HepG2 (cell line): ENCODE measurements at regions not wholly inside any gene's neighbourhood (a gene's known extent, or its start where the extent isn't known, plus 50 kb on each side); places are given as distances from the start of the nearest gene placed in this dataset.

Experiments
- ATAC-seq: fragments of 200-7000 bp; cut with Tn5 transposase; 3 replicates; pipeline ENCODE4 v1.9.1; 2020; ENCODE audit warnings: mild to moderate bottlenecking, moderate library complexity
- BruUV-seq: library from RNA; stranded (reverse); fragments of 400-500 nt; replicated peaks from 2 replicates; lab custom pipeline; 2021; lab: Mats Ljungman, UMichigan
- CTCF ChIA-PET: fragments of 300-600 bp; formaldehyde crosslinking; extraction: SDS; loops from one replicate; lab custom pipeline; 2021; ENCODE audit warnings: low total read pairs, inconsistent platforms, low intra/inter-chr PET ratio; lab: Yijun Ruan, JAX
- POLR2A ChIA-PET: fragments of 350-600 bp; sonication (Branson Sonifier 250); formaldehyde crosslinking; loops from one replicate; lab custom pipeline; 2020; ENCODE audit warnings: antibody characterized with exemption, inconsistent platforms; lab: Yijun Ruan, JAX
- DNase-seq: peaks from one replicate; pipeline ENCODE4 v3.0.0-alpha.2; 2015; ENCODE audit warnings: low spot score
- FAIRE-seq: peaks from 3 replicates; lab custom pipeline; 2011; peaks lifted over from hg19 to GRCh38; lab: Jason Lieb, UNC
- H2AFZ ChIP-seq: one replicate; pipeline ENCODE4 v1.6.1; 2011; ENCODE audit warnings: low read length, inconsistent platforms
- H3K27ac ChIP-seq: fragments of 300-600 bp; 3 replicates; pipeline ENCODE4 v1.8.0; 2011; ENCODE audit warnings: mixed run types, mild to moderate bottlenecking, mixed read lengths, low read length, inconsistent platforms; ENCODE audit not compliant: insufficient read depth; ENCODE audit errors: extremely low read length
- H3K27me3 ChIP-seq, 2 experiments: fragments of 200-600 bp in 1 of 2; 2 replicates in 1 of 2; 3 replicates in 1 of 2; pipeline versions ENCODE4 v1.6.0 to v1.8.0; 2011; ENCODE audit warnings: low read length in 2 of 2, mild to moderate bottlenecking in 2 of 2, moderate library complexity in 2 of 2, inconsistent platforms in 1 of 2; ENCODE audit not compliant: insufficient read depth in 2 of 2, control insufficient read depth in 1 of 2
- H3K36me3 ChIP-seq, 2 experiments: fragments of 200-600 bp in 1 of 2; replicated peaks in 1 of 2; 2 replicates in 1 of 2; 3 replicates in 1 of 2; pipeline versions ENCODE4 v1.5.1 to v1.8.0; 2011; ENCODE audit warnings: low read length in 2 of 2, inconsistent platforms in 1 of 2; ENCODE audit not compliant: insufficient read depth in 2 of 2, control insufficient read depth in 1 of 2
- H3K4me1 ChIP-seq: 2 replicates; pipeline ENCODE4 v1.5.1; 2012; ENCODE audit warnings: low read length, inconsistent platforms; ENCODE audit not compliant: insufficient read depth
- H3K4me2 ChIP-seq: 2 replicates; pipeline ENCODE4 v1.6.0; 2011; ENCODE audit warnings: low read depth, low read length, inconsistent platforms
- H3K4me3 ChIP-seq, 3 experiments: fragments of 200-600 bp in 1 of 3; sonication (generic), shearing (Covaris generic) in 1 of 3; replicated peaks in 1 of 3; 2 replicates each; pipeline ENCODE4 v1.5.1; 2011 to 2016; ENCODE audit warnings: low read length in 3 of 3, inconsistent platforms in 2 of 3, low read depth in 2 of 3, mild to moderate bottlenecking in 2 of 3, control low read depth in 1 of 3, mixed read lengths in 1 of 3; ENCODE audit not compliant: insufficient read depth in 1 of 3
- H3K79me2 ChIP-seq: one replicate; pipeline ENCODE4 v1.6.1; 2011; ENCODE audit warnings: low read length, inconsistent platforms; ENCODE audit not compliant: insufficient read depth
- H3K9ac ChIP-seq: 2 replicates; pipeline ENCODE4 v1.6.0; 2011; ENCODE audit warnings: mild to moderate bottlenecking, low read depth, low read length, inconsistent platforms; ENCODE audit not compliant: insufficient read depth
- H3K9me3 ChIP-seq: 2 replicates; pipeline ENCODE4 v1.5.1; 2012; ENCODE audit warnings: mild to moderate bottlenecking, low read length
- H4K20me1 ChIP-seq: 2 replicates; pipeline ENCODE4 v1.6.0; 2011; ENCODE audit warnings: inconsistent platforms, mild to moderate bottlenecking, low read length, moderate library complexity; ENCODE audit not compliant: insufficient read depth
- TSC22D2 ChIP-seq: sonication (generic); formaldehyde crosslinking; IDR thresholded peaks from 2 replicates; pipeline ENCODE4 v1.5.1; 2020; ENCODE audit warnings: missing genetic modification reagents, mild to moderate bottlenecking, borderline replicate concordance
- YEATS2 ChIP-seq: sonication (generic); formaldehyde crosslinking; IDR thresholded peaks from 2 replicates; pipeline ENCODE4 v1.4.0; 2020; ENCODE audit warnings: missing genetic modification reagents, borderline replicate concordance
- ZNF234 ChIP-seq: sonication (generic); formaldehyde crosslinking; conservative IDR thresholded peaks from 2 replicates; pipeline ENCODE4 v1.5.1; 2020; ENCODE audit warnings: mild to moderate bottlenecking, missing genetic modification reagents
- ZNF362 ChIP-seq: sonication (generic); formaldehyde crosslinking; IDR thresholded peaks from 2 replicates; pipeline ENCODE4 v1.4.0; 2020; ENCODE audit warnings: missing genetic modification reagents, mild to moderate bottlenecking, borderline replicate concordance
- ZNF614 ChIP-seq: IDR thresholded peaks from 2 replicates; pipeline ENCODE4 v1.6.1; 2018; ENCODE audit warnings: missing biosample characterization, missing genetic modification reagents, inconsistent platforms, borderline replicate concordance
- ZNF672 ChIP-seq: sonication (generic); formaldehyde crosslinking; IDR thresholded peaks from 2 replicates; pipeline ENCODE4 v1.8.1; 2022; ENCODE audit warnings: missing genetic modification reagents
- WGBS: methylation state at CpG from one replicate; pipeline ENCODE4 v1.1.6; 2017; ENCODE audit warnings: low lambda C conversion rate; 5-methylcytosine and 5-hydroxymethylcytosine counted together
- in situ Hi-C: cut with HindIII; loops from 2 replicates; pipeline ENCODE4 v1.10.0; 2017; ENCODE audit warnings: low pct_unique_long_range_greater_than_20kb; ENCODE audit not compliant: extremely low pct_ligation_motif_present
- intact Hi-C: fragments of 100-400 bp; cut with micrococcal nuclease; formaldehyde crosslinking; loops from one replicate; pipeline ENCODE4 v1.10.0; 2022; ENCODE audit not compliant: unreplicated experiment

DNA sequence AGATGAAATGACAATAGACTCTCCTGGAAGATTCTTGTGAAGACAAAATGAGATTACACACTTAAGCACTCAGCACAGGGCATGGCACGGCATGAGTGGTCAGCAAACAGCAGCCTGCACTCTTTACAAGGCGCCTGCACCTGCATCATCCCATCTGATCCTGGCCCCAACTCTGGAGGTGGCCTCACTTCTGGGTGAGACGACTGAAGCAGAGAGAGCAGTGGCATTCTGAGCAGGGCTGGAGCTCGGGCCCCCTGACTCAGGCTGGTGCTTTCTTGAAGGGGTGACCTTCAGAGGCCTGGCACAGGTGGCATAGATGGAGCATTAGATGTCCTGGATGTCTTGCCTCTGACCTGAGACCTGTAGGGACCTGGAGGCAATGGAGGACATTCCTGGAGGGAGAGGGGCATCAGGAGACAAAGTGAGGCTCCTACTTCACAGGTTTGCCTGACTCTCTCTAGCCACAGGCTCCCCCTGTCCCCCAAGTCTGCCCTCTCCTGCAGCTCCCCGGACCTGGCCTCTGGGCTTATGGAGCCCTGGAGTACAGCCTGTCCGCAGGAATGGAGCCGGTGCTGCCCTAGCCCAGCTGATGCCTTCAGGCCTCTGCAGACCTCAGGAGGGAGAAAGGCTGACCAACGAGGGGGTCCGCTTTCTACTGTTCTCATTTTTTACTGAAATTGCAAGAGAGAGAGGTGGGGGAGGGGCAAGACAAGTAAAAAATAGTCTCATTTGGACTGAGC is 65.5 kb upstream of the THY1 start:
- no peaks in the 10 kb centered on the region for H4K20me1 ChIP-seq
- no peaks in the 10 kb centered on the region for H3K79me2 ChIP-seq
- no peak overlapping the region for H3K9ac ChIP-seq
- ChIA-PET POLR2A (no interaction called here), CTCF (no interaction called here)
- no peak overlapping the region for H3K4me3 ChIP-seq
- ATAC-seq (no peak), DNase-seq (no peak), FAIRE-seq (no peak)
- no peak overlapping the region for H3K27ac ChIP-seq
- no peaks in the 10 kb centered on the region for H3K36me3 ChIP-seq
- H3K9me3 ChIP-seq, result no peaks in the 10 kb centered on the region
- 32% methylated on average over 7 of the region's 9 CpGs for WGBS
- no peak overlapping the region for H2AFZ ChIP-seq
- no peak overlapping the region for H3K4me2 ChIP-seq
- in situ Hi-C loops (loop anchor here (10.0 kb wide), 1 partner anchor 616 kb away; no protein-coding TSS in a partner anchor), intact Hi-C loops (loop anchor here (10.0 kb wide), 1 partner anchor 176 kb away; no protein-coding TSS in a partner anchor)
- H3K27me3 ChIP-seq, result peaks cover 0 to 4% of the 10 kb centered on the region in 2 experiments; a peak in 1 of 5 replicates
- TF ChIP-seq ZNF362 (CRISPR knock-in tag), result no peak
- no peak for TF ChIP-seq ZNF234 (CRISPR knock-in tag)
- TF ChIP-seq TSC22D2 (CRISPR knock-in tag), result no peak
- no peak for TF ChIP-seq YEATS2 (CRISPR knock-in tag)
- TF ChIP-seq ZNF614 (CRISPR knock-in tag), result no peak
- TF ChIP-seq ZNF672, result no peak
- H3K4me1 ChIP-seq, result no peaks in the 10 kb centered on the region
- no TSS peak for BruUV-seq
